ENCODE measurements at regions not wholly inside any gene's neighbourhood (a gene's known extent, or its start where the extent isn't known, plus 50 kb on each side); places are given as distances from the start of the nearest gene placed in this dataset.

DNA sequence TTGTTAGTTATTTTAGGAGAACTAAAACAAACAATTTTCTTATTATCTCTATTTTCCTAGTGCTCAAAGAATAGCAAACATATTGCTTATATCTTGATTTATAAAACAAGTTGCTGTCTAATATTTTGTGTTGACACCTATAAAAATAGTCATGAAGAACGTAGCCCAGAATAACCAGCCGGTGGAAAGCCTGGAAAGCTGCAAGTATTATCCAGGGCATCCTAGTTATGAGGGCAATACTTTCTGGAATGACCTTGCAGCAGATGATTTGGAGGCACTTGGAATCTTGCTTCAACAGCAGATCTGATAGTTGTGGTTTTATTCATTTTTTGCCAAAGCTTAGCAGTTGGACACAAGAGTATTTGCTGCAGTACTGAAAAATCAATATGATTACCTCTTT is 948.7 kb downstream of the LRFN5 start:
- H3K4me3 ChIP-seq (ENCODE audit: low read depth, low read length) = no peak overlapping the region
- TF ChIP-seq CTCF (IDR thresholded peaks at IDR 0.05; ENCODE audit: insufficient read depth, low read depth, low read length) = no peak
- no peak for DNase-seq (ENCODE audit: low read depth)

DNA sequence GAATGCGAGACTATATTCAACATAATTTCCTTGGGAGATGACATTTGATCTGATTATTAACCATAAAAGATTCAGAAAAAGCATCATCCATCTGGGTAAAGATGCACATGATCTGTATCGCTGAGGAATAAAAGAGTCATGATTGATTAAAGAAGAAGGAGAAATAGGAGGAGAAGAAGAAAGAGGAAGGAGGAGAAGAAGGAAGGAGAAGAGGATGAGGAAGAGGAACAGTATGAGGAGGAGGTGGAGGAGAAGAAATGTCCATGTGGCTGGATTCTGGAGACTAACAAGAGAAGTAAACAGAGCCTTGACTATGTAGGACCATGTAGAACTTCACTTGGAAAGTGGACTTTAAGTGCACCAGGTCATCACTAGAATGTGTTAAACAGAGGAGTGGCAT is 947.4 kb downstream of the LRFN5 start:
- TF ChIP-seq CTCF (IDR thresholded peaks at IDR 0.05; ENCODE audit: insufficient read depth, low read depth, low read length) = no peak
- no peak for DNase-seq (ENCODE audit: low read depth)
- no peak overlapping the region for H3K4me3 ChIP-seq (ENCODE audit: low read depth, low read length)

GRCh38 chr14:42550310-42550709 is 943.6 kb downstream of the LRFN5 start:
- TF ChIP-seq CTCF (IDR thresholded peaks at IDR 0.05; ENCODE audit: insufficient read depth, low read depth, low read length) = no peak
- H3K4me3 ChIP-seq (ENCODE audit: low read depth, low read length) = no peak overlapping the region
- no peak for DNase-seq (ENCODE audit: low read depth)

GRCh38 chr14:42548349-42548748 is 941.7 kb downstream of the LRFN5 start:
- TF ChIP-seq CTCF (IDR thresholded peaks at IDR 0.05; ENCODE audit: insufficient read depth, low read depth, low read length) = no peak
- H3K4me3 ChIP-seq (ENCODE audit: low read depth, low read length) = no peak overlapping the region
- no peak for DNase-seq (ENCODE audit: low read depth)

DNA sequence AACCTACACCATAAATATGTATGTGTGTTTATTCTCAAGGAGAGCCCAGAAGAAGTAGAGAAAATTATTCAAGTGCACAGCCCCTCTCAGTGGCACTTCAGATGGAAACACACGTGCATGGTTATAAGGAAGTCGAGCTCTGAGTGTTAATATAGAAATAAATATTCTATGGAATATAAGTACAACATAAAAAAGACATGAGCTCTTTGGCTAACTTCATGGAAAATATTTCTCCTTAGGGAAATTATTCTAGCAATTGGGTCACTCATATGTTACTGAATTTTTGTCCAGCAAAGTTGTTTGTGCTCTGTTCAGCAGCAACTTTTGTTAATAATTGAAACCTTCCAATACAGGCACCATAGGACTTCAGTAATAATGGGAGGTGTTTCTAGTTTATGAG is 939.0 kb downstream of the LRFN5 start:
- no peak for DNase-seq (ENCODE audit: low read depth)
- no peak for TF ChIP-seq CTCF (IDR thresholded peaks at IDR 0.05; ENCODE audit: insufficient read depth, low read depth, low read length)
- no peak overlapping the region for H3K4me3 ChIP-seq (ENCODE audit: low read depth, low read length)

DNA sequence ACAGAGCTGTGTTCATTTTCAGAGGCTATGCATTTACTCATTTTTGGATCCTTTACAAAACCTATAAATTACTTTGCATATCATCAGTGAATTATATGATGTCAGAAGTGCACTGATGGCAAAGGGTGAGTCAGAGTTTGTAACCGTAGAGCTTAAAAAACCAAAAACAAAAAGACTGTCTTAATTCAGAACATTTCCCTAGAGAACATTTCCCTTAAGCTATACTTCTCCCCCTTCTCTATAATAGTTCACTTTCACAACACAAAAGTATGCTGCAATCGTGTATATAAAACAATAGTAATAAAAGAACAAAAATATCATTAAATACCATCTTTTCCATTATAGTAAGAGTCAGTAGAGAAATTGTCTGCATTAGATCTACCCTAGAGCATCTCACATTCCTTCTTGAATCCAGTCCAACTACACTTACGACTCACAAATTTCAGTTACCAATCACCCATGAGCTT is 934.9 kb downstream of the LRFN5 start:
- peak; percentile 51 for DNase-seq (ENCODE audit: low read depth)
- TF ChIP-seq CTCF (IDR thresholded peaks at IDR 0.05; ENCODE audit: insufficient read depth, low read depth, low read length) = no peak
- H3K4me3 ChIP-seq (ENCODE audit: low read depth, low read length) = no peak overlapping the region

- DNase-seq (ENCODE audit: low read depth) = no peak
- H3K4me3 ChIP-seq (ENCODE audit: low read depth, low read length) = peak overlapping the region; percentile 43
- no peak for TF ChIP-seq CTCF (IDR thresholded peaks at IDR 0.05; ENCODE audit: insufficient read depth, low read depth, low read length)
Measured at GRCh38 chr14:42535397-42535796, 928.7 kb downstream of the LRFN5 start.

All from fibroblast of villous mesenchyme (primary cell).